NB4 (cell line): ENCODE measurements at regions not wholly inside any gene's neighbourhood (a gene's known extent, or its start where the extent isn't known, plus 50 kb on each side); places are given as distances from the start of the nearest gene placed in this dataset.

Experiments used
- CTCF ChIP-seq: IDR thresholded peaks from one replicate; pipeline ENCODE4 v1.5.1; 2012; ENCODE audit warnings: low read depth, low read length
- MAX ChIP-seq: IDR thresholded peaks from 2 replicates; pipeline ENCODE4 v1.6.1; 2011; ENCODE audit warnings: low read depth, low read length
- POLR2A ChIP-seq: IDR thresholded peaks from 2 replicates; pipeline ENCODE4 v1.6.1; 2011; ENCODE audit warnings: mild to moderate bottlenecking; ENCODE audit not compliant: insufficient read length; ENCODE audit errors: extremely low read depth

GRCh38 chr14:41257476-41257875 lies 349.2 kb upstream of the LRFN5 start:
- TF ChIP-seq CTCF (no peak), POLR2A (no peak), MAX (no peak)
